NB4 (cell line): ENCODE measurements at regions not wholly inside any gene's neighbourhood (a gene's known extent, or its start where the extent isn't known, plus 50 kb on each side); places are given as distances from the start of the nearest gene placed in this dataset.

Experiments used
- CTCF ChIP-seq: IDR thresholded peaks from one replicate; pipeline ENCODE4 v1.5.1; 2012; ENCODE audit warnings: low read depth, low read length
- MAX ChIP-seq: IDR thresholded peaks from 2 replicates; pipeline ENCODE4 v1.6.1; 2011; ENCODE audit warnings: low read depth, low read length
- MYC ChIP-seq: IDR thresholded peaks from 2 replicates; pipeline ENCODE4 v1.6.1; 2011; ENCODE audit warnings: low read depth, low read length
- POLR2A ChIP-seq: IDR thresholded peaks from 2 replicates; pipeline ENCODE4 v1.6.1; 2011; ENCODE audit warnings: mild to moderate bottlenecking; ENCODE audit not compliant: insufficient read length; ENCODE audit errors: extremely low read depth

GRCh38 chr16:85315866-85316265 lies 203.6 kb upstream of the CIBAR2 start:
- no peak for TF ChIP-seq CTCF
- TF ChIP-seq POLR2A = no peak
- no peak for TF ChIP-seq MYC
- TF ChIP-seq MAX = no peak
